CD4-positive, alpha-beta T cell treated with Interleukin-1 beta for 1 hour (primary cell): ENCODE measurements at regions not wholly inside any gene's neighbourhood (a gene's known extent, or its start where the extent isn't known, plus 50 kb on each side); places are given as distances from the start of the nearest gene placed in this dataset.
"Not testable (repeated sequence)": the region's sequence is repeated elsewhere in the genome, so short reads cannot be mapped to it uniquely, and the experiment has no call there.

Experiments
- DNase-seq, 2 donors: peaks; one replicate each; pipeline ENCODE4 v3.0.0-alpha.2; 2020 to 2022

DNA sequence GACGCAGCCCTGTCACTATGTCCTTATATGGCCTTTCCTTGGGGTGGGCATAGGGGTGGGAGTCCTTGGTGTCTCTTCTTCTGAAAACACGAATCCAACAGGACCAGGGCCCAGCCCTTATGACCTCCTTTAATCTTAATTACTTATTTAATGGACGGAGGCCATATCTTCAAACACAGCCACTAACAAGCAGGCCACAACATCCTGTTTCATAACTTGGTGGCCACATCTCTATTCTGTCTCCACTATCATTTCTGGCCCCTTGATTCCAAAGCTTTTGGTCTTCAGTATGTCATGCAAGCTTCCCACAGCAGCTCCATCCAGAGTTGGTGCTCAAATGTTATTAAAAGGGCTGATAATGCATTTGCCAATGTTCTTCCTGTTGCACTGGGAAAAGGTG lies 287.3 kb upstream of the SMIM21 start:
- no peak for DNase-seq

DNA sequence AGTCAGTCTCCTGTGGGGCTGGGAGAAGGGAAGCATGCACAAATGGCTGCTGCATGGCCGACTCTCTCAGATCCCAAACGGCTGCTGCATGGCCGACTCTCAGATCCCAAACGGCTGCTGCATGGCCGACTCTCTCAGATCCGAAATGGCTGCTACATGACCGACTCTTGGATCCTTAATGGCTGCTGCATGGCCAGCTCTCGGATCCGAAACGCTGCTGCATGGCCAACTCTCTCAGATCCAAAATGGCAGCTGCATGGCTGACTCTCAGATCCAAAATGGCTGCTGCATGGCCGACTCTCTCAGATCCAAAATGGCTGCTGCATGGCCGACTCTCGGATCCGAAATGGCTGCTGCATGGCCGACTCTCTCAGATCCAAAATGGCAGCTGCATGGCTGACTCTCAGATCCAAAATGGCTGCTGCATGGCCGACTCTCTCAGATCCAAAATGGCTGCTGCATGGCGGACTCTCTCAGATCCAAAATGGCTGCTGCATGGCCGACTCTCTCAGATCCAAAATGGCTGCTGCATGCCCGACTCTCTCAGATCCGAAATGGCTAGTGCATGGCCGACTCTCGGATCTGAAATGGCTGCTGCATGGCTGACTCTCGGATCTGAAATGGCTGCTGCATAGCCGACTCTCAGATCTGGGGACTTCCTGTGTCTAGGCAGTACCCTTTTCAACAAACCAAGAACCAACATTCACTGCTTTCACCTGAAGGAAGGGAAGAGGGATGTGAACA lies 284.8 kb upstream of the SMIM21 start:
- not testable (repeated sequence) for DNase-seq

DNA sequence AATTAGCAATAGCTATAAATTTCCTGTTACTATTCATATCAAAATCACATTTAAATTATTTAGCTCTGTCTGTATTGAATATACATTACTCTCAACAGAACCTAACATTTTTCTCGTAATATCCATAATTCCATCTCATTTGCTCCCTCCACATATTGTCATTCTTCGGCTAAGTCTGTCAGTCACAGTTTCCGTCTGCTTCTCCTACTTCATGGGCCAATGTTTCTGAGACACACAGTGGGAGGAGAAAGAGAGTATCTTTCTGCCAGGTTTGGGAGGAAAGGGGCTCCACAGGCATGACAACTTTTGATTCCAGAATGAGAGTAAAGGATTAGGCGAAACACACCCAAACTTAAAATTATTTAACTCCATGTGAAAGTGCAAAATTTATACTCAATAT lies 273.1 kb upstream of the SMIM21 start:
- DNase-seq: no peak

DNA sequence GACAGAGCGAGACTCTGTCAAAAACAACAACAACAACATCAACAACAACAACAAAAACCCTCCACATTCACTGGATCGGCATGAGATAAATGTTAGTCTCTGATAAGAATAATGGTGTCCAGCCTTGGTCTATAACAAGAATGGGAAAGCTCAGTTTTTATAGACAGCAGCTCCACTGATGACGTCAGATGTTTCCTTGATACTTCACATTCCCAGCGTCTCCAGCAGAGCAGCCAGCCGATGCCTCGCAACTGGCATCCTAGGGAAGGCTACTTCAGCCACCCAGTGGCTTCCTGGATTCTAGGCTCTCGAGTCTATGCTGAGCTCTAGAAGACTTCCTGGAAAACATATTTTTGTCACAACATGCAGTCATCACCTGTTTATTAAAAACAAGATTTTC lies 271.4 kb upstream of the SMIM21 start:
- DNase-seq: no peak

DNA sequence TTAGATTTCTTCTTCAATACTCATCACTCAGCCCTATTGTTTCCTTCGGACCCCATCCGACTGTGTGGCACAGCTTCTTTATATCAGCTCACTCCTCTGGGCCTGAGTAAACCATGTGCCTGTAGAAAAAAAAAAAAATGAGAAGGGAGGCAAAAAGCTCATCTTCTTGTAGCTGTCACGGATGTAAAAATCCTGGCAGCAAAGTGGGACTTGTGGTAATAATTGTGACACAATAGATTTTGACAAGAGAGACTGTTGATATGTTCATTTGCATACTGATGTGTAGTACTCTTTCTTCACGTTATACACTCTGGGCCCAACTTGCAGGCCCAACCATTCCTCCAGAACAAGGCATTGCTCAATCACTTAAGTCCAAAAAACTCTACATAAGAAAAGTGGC lies 270.0 kb upstream of the SMIM21 start:
- no peak for DNase-seq

DNA sequence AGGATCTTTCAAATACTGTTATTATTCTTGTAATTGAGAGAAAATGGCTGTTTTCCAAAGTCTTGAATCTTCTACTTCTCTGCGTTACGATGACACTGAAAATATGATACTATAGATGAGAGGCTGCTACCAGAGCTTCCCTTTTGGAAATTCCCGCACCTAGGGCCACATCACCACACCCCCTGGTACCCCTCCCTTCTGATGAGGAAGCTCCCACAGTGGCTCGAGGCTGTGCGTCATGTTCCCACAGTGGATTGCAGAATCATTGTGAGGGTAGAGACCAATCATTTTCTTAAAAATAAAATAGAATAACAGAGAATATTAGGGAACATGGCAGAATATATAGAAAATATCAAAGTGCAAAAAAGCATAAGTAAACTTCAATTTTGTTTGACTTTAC lies 268.9 kb upstream of the SMIM21 start:
- no peak for DNase-seq

DNA sequence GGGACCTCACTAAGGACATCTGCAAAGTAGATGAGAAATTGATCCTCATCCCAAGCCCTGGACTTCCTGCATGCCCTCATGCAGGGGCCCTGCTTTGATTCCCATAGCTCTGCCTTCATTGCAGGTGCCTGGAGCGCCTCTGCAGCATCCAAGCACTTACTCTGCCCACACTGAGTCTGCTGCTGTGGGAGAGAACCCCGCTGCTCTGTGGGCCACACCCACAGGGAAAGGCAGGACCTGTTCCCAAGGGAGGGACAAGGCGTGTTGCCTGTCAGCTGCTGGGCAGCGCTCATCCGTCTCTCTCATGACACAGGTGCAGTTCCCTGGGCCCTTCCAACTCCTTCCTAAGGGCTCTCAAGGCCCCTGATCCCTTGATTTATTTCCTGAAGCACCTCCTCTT lies 266.8 kb upstream of the SMIM21 start:
- no peak for DNase-seq

DNA sequence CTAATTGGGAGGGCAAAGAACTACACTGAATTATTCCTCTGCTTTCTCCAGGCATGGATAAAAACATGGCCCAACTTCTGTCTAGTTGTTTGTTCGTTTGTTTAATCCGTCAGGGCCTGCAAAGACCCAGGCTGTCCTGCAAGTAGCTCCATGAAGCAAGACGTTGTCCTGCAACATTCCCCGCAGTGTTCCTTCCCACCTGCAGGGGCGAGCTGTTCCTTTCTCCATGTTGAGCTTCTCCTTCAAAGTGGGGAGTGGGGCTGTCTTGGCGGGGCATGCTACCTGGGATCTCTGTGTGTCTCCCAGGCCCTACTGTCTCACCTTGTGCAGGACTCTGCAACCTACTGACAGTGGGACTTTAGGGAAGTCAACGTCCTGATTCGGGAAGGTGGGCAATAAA lies 264.0 kb upstream of the SMIM21 start:
- DNase-seq: no peak

DNA sequence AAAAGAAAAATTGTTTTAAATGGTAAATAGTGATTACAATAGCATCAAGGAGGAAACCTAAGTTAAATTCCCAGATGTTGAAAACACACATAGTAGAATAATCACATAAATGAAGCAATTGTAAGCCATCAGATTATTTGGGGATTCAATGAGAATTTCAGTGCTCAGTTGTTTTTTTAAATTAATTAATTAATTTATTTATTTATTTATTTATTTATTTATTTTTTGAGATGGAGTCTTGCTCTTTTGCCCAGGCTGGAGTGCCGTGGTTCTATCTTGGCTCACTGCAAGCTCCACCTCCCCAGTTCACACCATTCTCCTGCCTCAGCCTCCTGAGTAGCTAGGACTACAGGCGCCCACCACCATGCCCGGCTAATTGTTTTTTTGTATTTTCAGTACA lies 262.8 kb upstream of the SMIM21 start:
- DNase-seq: not testable (repeated sequence)

DNA sequence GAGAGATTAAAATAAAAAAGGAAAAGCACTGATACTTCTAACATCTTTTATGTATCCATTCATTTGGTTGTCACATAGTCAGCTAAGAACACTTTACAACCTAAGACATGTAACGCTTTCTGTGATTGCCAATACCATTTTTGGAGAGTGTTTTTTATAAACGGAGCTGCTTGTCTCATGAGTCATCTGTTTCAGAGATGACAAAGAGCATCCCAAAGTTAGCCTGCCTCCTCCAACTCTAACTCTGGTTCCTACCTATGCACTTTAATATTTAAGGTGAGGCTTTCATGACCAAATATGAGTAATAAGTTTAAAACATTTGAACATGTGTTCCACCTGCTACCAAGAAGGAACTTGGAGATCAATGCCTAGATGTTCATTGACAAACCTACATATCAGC lies 260.1 kb upstream of the SMIM21 start:
- DNase-seq: no peak

DNA sequence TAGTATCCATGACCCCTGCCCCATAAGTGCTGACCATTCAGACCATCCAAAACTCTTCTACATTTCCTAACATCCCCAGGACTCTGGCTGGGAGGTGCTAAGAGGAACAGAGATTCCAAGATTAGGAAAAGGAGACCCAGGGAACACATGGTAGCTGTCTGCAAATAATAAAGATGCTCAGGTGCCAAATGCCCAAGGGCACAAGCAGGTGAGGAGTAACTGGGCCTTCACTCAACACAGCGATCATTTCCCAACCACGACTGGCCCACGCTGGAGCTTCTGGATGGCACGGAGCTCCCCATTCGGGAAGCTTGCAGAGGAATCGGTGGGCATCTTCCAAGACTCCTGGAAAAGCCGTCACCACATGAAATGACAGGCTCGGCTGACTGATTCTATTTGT lies 255.9 kb upstream of the SMIM21 start:
- no peak for DNase-seq

DNA sequence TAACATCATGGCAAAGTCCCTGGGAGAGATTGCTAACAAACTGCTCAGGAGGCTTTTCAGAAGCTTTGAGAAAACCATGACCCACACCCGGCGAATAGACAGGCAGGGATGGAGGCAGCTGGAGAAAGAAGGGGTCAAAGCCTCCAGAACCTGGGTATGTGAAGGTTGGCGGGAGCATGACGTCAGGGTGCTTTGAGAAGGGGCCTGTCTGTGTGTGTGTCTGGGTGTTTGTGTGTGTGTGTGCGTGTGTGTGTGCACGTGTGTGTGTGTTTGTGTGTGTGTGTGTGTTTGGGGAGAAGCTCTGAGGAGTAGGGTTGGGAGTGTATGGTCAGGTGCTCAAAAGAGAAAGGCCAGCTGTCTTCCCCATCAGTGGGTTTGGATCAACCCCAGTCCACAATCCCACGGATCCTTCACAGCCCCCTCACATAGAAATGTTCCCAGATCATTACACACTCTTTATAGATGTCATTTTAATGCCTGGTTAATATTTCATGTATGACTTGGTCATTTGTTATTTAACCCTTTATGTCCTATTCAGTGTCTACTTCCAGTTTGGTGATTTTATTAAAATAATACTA lies 254.1 kb upstream of the SMIM21 start:
- DNase-seq: no peak

DNA sequence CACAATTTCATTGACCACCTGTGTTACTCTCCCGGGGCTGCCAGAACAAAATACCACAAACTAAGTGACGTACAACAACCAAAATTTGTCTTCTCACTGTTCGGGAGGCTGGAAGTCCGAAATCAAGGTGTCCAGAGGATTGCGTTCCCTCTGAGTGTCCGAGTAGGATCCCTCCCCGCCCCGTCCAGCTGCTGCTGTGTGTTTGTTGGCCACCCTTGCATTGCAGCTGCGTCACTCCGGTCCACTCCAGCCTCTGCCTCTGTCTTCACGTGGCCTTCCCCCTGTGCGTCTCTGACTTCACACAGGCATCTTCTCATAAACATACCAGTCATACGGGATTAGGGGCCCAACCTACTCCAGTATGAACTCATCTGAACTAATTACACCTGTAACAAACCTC lies 251.8 kb upstream of the SMIM21 start:
- DNase-seq: no peak

DNA sequence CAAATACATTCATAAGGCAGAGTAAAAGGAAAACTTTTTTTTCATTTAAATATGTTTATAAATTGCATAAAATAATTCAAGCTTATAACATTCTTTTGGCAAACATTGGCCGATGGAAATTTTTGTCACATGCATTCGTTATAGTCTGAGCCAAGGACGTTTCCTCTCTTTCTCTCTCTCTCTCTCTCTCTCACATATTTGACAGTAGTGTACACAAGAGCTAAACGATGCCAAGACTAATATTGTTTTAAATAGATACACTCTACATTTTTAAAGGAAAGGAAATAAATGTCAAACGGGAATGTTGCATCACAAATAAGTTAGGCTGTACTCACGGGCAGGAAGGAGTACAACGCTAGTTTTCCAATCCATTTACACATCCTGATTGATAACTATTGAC lies 251.1 kb upstream of the SMIM21 start:
- DNase-seq: no peak

DNA sequence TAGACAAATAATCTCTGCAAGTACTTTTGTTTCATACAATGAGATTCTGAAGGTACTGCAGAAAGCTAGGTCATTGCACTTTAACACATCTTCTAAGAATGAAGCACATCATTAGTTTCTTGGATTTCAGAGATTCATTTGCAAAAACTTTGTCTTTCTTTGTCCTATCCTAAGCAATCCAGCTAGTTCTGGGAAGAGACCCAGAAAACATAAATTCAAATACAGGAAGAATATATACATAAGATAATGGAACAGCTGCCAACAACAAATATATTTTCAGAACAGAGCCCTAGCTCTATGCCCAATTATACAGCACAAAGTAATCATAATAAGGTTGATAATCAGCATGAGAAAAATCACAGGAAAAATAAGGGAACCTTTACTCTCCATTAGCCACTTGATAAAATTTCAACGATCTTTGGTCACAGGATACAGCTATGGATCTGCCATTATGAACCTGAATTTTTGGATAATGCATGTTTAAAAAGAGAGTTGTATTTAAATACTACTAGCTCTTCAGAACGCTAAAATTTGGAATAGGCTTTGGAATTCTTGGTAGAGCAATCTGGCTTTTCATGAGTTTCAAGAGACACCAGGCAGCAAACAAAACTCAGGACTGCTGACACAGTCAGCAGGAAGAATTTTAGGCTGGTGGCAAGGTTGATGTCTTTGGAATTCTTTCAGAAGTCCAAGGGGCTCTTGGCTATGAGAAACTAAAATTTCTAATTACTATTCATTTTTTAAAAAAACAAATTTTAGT lies 250.4 kb upstream of the SMIM21 start:
- DNase-seq: no peak

DNA sequence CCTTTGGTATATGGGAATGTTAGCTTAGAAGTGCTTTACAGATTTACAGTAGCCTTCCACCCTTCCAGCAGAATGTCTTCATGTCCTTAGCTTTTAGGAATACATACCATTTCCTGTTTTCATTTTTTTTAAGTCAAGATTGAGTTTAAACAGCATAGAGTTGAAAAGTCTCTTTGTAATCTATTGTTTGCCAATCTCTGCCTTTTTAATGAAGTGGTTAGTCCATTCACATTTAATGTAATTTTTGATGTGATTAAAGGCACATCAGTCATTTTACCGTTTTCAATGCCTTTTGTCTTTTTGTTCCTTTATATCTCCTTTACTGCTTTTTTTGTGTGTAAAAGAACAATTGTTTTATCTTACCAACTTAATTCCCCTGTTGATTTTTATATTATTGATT lies 233.4 kb upstream of the SMIM21 start:
- DNase-seq: no peak

DNA sequence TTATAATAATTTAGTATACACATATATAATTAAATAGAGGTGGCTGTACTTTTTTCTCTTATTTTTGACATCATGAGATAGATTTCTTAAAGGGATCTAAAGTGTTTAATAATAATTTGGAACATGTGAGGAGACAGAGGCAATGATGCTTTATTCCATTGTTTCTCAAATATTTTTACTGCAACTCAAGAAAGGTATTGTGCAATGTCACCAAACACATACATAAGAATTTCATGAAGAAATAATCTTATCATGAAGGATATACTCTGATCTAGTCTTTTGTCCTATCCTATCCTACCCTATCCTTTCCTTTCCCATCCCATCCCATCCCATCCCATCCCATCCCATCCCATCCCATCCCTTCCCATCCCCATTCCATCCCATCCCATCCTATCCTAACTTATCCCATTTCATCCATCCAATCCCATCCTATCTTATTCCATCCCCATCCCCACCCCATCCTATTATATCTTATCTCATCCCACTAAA lies 232.1 kb upstream of the SMIM21 start:
- DNase-seq: no peak

DNA sequence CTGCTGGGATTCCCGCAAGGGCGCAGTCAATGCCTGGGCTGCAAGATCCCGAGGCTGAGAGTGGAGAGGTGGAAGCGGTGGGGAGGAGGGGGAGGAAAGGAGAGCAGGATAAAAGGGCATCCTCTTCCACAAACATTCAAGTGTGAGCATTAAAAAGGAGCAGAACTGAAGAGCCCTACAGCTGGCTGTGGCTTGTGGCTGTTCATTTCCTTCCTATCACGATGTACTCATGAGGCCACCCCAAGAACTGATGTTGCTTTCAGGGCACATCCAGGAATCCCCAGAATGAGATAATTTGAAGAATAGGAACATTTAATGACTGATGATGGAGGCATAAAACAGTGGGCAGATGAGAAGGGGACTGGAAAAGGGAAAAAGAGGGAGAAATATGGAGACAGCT lies 230.8 kb upstream of the SMIM21 start:
- DNase-seq: no peak

DNA sequence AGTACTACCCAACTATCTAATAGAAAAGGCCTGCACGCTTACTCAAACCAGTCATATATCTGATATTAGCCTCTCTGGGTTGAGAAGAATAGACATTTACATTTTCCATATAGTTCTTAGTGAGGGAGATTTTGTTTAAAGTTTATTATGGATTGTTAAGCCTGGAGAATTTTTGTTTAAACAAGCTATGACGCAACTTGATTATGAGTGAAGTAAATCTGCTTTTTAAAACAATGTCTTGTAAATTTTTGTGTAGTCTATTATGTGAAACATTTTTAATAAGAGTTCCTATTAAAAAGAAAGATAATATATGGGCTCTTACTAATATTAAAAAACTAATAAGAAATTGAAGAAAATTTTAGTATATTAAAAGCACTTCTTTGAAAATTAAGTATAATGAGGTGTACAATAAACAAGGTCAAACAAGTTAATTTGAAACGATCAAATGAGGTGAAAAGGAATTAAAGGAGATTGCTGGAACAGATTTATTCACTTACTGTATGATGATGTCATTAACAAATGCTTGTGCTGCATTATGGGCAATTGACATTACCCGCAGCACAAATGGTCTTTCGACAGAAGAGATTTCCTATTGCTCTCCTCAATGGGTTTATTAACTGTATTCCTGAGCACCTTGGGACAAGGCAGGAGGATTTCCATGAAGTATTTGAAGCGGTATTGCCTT lies 229.2 kb upstream of the SMIM21 start:
- no peak for DNase-seq

DNA sequence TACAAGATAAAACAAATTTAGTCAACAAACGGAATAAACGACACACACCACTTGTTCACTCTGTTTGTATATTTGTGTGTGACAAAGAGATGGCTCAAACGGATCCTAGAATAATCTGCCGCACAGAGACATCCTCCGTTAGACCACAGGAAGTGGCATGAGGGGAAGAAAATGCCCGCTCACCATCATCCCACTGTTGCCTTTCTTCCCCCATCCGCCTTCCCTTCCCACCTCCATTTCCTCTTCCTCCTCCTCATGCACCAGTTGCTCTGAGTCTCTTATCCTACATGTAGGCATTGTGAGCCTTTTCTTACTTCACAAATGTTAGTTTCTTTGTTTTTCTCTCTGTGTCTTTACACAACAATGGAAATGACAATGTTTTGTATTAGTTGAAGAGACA lies 228.5 kb upstream of the SMIM21 start:
- no peak for DNase-seq

DNA sequence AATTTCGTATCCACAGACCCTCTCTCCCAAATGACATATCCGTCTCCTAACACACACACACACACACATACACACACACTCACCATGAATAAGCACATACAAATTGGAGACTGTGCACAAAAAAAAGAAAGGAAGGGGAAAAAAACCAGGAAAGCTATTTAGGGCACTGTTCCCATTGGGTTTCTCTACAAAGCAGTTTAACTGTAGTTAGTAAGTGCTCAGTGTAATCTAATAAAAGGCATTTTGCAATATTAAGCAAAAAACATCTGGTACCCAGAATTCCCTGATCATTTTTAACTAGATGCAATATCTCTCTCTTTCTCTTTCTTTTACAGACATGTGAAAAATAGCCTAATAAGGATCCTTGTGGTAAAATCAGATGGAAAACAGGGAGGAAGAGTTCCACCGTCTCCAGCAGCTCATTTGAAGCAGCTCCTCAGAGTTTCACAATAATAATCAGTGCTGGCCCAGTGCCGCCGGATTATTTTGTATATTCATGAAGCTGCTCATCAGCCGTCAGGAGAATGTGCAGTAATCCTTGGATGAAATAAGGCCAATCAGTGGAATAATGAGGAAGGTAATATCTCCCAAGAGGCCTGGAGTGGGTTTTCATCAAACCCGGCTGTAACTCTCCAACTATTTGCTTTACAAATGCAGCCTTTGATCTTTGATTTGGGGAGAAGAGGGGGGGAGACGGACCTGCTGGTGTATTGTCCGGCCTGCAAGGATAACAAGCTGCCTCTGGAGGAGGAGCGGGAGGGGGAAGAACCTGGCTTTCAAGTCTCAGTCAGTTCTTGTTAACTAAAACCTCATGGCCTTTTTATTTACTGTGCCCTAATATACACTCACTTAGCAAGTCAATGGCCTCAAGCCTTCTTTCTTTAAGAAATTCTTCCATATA lies 227.6 kb upstream of the SMIM21 start:
- no peak for DNase-seq

DNA sequence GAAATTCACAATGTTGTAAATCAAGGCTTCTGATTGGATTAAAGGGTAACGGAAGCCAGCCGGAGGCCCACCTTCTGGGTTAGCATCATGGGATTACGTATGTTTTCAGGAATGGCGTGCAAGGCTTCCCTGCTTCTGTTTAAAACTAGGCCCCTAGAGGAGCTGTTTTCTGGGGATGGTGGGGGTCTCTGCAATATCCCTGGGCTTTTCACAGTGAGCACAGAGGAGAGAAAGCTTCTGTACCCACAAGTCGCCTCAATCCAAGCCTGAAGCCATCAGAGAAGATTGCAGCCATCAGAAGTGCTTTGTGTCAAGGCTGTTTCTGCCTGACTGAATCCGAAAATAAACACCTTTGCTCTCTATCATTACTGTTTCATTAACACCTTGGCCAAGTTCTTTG lies 226.9 kb upstream of the SMIM21 start:
- no peak for DNase-seq

DNA sequence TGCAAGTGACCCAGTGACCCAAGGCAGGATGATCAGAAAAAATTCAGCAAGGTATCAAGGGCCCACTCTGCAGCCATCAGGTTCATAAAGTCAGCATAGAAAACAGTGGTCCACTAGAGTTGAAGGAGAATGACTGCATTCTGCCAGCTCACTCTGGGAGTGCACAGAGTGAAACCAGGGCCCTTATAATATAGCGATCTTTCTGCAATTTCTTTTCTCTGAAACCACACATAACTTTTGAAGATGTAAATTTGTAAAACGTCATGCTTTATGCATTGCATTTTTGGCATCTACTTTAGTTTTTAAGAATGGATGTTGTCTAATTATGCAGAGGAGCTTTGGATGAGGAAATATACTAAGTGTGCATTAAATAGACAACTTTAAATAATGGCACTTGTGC lies 225.0 kb upstream of the SMIM21 start:
- DNase-seq: no peak
